GM10266 (cell line): ENCODE measurements at regions not wholly inside any gene's neighbourhood (a gene's known extent, or its start where the extent isn't known, plus 50 kb on each side); places are given as distances from the start of the nearest gene placed in this dataset.

Source experiments
- DNase-seq: peaks from one replicate; pipeline ENCODE4 v3.0.0; 2012; ENCODE audit errors: extremely low spot score
- TF ChIP-seq, protein P1 (sequence below): IDR thresholded peaks from 2 replicates; pipeline ENCODE4 v1.5.1; 2012; ENCODE audit warnings: mild to moderate bottlenecking, low read depth; ENCODE audit not compliant: control insufficient read depth, insufficient read depth; ENCODE audit errors: missing control alignments

DNA sequence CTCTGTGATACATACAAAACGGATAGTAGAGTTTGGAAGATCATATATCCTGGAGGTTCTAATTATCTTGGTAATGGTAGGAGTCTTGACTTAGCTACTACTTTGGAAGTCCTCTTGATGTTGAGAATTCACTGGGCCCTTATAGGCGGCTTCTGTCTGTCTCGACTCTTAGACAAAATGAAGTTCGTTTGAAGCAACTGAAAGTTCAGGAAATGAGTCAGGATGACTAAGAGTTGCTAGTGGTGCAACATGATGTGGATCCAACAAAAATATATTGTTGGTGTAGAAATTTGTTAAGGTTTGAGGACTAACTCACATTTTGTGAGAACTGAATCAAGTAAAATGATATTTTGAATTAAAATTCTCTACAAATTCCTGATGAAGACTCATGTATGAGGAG lies 272.7 kb downstream of the AEBP2 start:
- DNase-seq, result no peak
- TF ChIP-seq, protein P1, sequence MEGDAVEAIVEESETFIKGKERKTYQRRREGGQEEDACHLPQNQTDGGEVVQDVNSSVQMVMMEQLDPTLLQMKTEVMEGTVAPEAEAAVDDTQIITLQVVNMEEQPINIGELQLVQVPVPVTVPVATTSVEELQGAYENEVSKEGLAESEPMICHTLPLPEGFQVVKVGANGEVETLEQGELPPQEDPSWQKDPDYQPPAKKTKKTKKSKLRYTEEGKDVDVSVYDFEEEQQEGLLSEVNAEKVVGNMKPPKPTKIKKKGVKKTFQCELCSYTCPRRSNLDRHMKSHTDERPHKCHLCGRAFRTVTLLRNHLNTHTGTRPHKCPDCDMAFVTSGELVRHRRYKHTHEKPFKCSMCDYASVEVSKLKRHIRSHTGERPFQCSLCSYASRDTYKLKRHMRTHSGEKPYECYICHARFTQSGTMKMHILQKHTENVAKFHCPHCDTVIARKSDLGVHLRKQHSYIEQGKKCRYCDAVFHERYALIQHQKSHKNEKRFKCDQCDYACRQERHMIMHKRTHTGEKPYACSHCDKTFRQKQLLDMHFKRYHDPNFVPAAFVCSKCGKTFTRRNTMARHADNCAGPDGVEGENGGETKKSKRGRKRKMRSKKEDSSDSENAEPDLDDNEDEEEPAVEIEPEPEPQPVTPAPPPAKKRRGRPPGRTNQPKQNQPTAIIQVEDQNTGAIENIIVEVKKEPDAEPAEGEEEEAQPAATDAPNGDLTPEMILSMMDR, result no peak

DNA sequence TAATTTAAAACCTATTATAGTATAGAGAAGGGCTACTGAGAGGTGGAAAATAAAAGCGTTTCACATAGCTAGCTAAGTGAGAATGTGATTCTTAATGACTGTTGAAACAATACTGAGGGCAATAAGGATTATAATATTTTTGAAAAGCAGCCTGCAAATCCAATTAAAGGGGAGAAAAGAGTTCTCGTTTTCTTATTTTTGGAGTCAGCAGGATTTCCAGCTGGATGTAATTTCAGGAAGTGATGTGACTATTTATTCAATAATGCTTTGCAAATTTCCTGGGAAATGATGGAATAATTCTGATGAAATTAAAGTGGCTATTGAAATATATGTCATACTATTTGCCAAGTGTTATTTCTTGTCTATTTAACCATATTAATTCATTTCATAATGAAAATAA lies 279.1 kb downstream of the AEBP2 start:
- DNase-seq, result no peak

DNA sequence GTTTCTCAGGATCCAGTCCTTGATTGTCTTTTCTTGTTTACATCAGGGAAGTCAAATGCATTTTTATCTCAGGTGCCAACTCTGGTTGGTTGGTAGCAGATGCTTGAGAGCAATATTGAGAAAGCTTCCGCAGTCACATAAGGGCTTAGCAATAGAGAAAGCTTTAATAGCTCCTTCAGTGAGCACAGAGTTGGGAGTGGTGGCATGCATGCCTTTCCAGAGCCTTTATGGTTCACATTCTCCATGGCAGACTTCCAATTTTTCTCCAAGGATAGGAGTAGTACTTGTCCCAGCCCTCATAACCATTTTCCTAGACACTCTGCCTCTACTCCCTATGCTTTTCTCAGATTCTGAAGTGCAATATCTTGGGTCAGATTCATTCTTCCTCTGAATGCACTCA lies 280.4 kb downstream of the AEBP2 start:
- TF ChIP-seq, protein P1, result no peak
- DNase-seq, result no peak

More for the DNA sequence above, 279.1 kb downstream of the AEBP2 start:
- TF ChIP-seq, protein P1, result no peak

DNA sequence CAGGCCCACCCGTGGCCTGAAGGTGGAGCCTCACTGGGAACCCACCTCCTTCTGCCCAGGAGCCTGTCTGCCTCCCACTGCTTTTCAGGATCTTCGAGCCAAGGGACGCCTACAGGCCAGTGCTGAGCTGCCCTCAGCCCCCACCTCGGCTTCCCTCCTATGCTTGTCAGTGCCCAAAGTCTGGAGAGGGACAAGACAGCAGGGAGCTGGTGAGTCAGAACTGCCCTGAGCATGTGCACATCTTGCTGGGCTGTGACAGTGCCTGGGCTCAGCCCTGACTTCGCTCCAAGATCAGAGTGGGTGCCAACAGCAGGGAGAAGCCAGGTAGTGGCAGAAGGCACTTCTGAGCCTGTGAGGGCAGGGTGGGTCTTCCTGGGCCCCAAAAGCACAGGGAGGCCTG lies 286.8 kb downstream of the AEBP2 start:
- TF ChIP-seq, protein P1, result no peak
- no peak for DNase-seq

DNA sequence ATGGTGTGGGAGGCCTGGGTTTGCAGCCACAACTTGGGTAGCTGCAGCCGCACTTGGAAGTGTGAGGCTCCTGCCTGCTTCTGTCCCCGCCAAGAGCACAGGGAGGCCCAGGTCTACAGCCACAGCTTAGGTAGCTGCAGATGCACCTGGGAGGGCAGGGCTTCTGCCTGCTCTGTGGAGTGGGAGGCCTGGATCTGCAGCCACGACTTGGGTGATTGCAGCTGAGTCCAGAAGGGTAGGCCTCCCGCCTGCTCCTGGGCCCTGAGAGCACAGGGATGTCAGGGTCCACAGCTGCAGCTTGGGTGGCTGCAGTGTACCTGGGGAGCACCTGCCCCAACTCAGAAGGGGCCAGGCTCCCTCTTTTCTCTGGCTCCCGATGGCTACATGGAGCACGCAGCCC lies 287.3 kb downstream of the AEBP2 start:
- TF ChIP-seq, protein P1, result no peak
- DNase-seq, result no peak

DNA sequence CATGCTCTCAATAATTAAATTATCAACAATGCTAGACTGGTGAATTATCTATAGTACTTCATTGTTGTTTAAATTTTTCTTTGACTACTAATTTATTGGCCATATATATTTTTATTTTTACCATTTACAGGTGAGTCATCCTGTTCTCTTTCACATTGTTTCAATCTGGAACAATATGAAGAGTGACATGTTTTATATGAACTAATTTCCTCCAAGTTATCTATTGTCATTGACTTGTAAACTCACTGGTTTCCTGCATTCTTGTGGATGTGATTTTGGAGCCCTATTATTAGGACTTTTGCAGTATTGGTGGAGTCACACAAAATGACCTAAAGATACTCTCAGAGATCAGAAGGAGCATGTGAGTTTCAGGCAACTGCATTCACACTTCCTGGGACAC lies 297.7 kb downstream of the AEBP2 start:
- DNase-seq, result no peak
- TF ChIP-seq, protein P1, result no peak

DNA sequence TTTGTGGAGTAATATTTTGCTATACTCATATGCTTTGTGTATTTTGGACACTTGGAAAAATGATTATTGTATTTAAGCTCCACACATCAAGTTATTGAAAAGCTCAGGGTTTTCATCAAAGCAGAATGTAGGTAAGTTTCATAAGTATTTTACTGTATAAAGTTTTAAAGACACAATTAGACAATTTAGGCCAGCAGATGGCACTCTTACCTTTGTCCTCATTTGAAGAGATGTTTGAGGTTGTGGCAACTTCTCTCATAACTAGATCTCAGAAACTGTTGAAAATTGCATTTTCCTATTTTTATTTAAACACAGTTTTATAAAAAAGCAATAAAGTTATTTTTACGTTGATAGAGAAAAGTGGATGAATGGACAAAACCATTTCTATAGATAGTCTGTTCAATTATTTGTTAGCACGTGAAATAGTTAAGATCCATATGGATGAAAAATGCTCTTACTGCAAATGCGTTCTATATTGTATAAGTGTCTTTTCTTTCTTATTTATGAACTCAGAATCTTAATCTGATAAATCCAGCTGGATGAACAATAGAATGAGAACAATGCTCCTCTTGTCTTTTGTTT lies 300.0 kb downstream of the AEBP2 start:
- TF ChIP-seq, protein P1, result peak; percentile 50
- peak; percentile 33 for DNase-seq
